Tibial nerve (tissue), 4 donors: ENCODE measurements at regions not wholly inside any gene's neighbourhood (a gene's known extent, or its start where the extent isn't known, plus 50 kb on each side); places are given as distances from the start of the nearest gene placed in this dataset.

Source experiments
- DNase-seq, 2 donors: peaks; one replicate each; pipeline ENCODE4 v3.0.0-alpha.2; 2019; ENCODE audit warnings: low spot score in 2 of 2
- H3K27ac ChIP-seq, 4 donors: fragments of 200-600 bp; sonication (generic) in 3 of 4; one replicate each; pipeline ENCODE4 v1.5.1; 2017 to 2019; ENCODE audit warnings: mild to moderate bottlenecking in 1 of 4
- H3K27me3 ChIP-seq, 2 donors: fragments of 200-600 bp; sonication (generic) in 1 of 2; one replicate each; pipeline versions ENCODE4 v1.5.1 to v1.6.0; 2017 to 2019
- H3K36me3 ChIP-seq, 3 donors: fragments of 200-600 bp; sonication (generic); one replicate each; pipeline ENCODE4 v1.5.1; 2018 to 2019
- H3K4me1 ChIP-seq, 4 donors: fragments of 200-600 bp; sonication (generic) in 3 of 4; one replicate each; pipeline ENCODE4 v1.5.1; 2017 to 2019
- H3K4me3 ChIP-seq, 4 donors: fragments of 200-600 bp; sonication (generic) in 3 of 4; one replicate each; pipeline ENCODE4 v1.5.1; 2017 to 2019; ENCODE audit warnings: mild to moderate bottlenecking in 1 of 4, moderate library complexity in 1 of 4
- H3K9me3 ChIP-seq, 4 donors: fragments of 200-600 bp; sonication (generic) in 3 of 4; one replicate each; pipeline ENCODE4 v1.5.1; 2017 to 2019
- EP300 ChIP-seq, 2 donors: sonication (generic); formaldehyde crosslinking; IDR thresholded peaks; one replicate each; pipeline ENCODE4 v1.6.1; 2017; ENCODE audit warnings: antibody characterized with exemption in 2 of 2, mild to moderate bottlenecking in 1 of 2
- POLR2A ChIP-seq, 2 donors: fragments of 450-650 bp; IDR thresholded peaks; one replicate each; pipeline ENCODE4 v1.6.1; 2017; ENCODE audit warnings: antibody characterized with exemption in 2 of 2, mild to moderate bottlenecking in 2 of 2, moderate library complexity in 2 of 2
- WGBS, 2 donors: methylation state at CpG; one replicate each; pipeline ENCODE4 v1.1.5; 2018; 5-methylcytosine and 5-hydroxymethylcytosine counted together
- TF ChIP-seq, protein P1 (sequence below), 5 experiments: fragments of 200-600 bp in 3 of 5; fragments of 450-650 bp in 2 of 5; sonication (generic) in 3 of 5; IDR thresholded peaks; one replicate each; pipeline ENCODE4 v1.5.1; 2016 to 2019; ENCODE audit warnings: antibody characterized with exemption in 5 of 5, mild to moderate bottlenecking in 3 of 5, moderate library complexity in 2 of 5

DNA sequence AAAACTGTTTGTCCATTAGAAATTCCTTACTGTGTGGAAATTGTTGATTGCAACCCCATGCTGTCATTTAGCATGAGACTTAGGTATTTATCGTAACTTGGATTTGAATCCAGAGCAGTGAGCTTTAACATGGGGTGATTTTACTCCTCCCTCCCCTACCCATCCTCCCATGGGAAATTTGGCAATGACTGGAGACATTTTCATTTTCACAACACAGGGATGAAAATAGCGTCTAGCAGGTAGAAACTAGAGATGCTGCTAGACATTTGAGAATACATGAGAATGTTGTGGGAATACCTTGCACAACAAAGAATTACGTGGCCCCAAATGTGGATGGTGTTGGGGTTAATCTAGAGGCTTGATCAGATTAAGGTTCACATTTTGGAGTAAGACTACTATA, 191.3 kb upstream of the MPDZ start:
- 79 to 94% methylated on average over 3 of the region's 3 CpGs for WGBS, 2 donors
- no peak overlapping the region for H3K4me3 ChIP-seq
- peaks cover 0 to 17% (median 0%) of the 10 kb centered on the region in 4 donors for H3K9me3 ChIP-seq
- no peak overlapping the region for H3K27ac ChIP-seq
- H3K36me3 ChIP-seq: no peaks in the 10 kb centered on the region
- TF ChIP-seq EP300 (IDR thresholded peaks at IDR 0.05) (no peak), POLR2A (IDR thresholded peaks at IDR 0.05) (no peak)
- TF ChIP-seq, protein P1, sequence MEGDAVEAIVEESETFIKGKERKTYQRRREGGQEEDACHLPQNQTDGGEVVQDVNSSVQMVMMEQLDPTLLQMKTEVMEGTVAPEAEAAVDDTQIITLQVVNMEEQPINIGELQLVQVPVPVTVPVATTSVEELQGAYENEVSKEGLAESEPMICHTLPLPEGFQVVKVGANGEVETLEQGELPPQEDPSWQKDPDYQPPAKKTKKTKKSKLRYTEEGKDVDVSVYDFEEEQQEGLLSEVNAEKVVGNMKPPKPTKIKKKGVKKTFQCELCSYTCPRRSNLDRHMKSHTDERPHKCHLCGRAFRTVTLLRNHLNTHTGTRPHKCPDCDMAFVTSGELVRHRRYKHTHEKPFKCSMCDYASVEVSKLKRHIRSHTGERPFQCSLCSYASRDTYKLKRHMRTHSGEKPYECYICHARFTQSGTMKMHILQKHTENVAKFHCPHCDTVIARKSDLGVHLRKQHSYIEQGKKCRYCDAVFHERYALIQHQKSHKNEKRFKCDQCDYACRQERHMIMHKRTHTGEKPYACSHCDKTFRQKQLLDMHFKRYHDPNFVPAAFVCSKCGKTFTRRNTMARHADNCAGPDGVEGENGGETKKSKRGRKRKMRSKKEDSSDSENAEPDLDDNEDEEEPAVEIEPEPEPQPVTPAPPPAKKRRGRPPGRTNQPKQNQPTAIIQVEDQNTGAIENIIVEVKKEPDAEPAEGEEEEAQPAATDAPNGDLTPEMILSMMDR (IDR thresholded peaks at IDR 0.05): no peak
- no peak for DNase-seq
- no peaks in the 10 kb centered on the region for H3K27me3 ChIP-seq
- no peaks in the 10 kb centered on the region for H3K4me1 ChIP-seq

DNA sequence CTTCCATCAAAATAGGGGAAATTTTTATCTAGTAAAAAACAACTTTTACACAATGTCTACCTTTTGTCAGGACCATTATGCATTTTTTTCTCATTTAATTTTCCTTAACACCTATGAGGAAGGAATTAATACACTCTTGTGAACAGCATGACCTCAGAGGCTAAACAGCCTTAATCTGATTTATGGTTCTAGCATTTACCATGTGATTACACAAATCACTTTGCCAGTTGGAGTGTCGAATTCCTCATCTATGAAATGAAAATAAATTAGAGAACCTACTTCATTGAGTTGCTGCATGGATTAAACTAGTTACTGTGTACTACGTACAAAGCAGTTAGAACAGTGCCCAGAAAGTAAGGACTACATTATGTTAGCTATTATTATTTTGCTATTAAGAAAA, 187.7 kb upstream of the MPDZ start:
- 58 to 70% methylated on average over 2 of the region's 2 CpGs for WGBS, 2 donors
- Histone ChIP-seq H3K4me3 (no peak overlapping the region), H3K4me1 (no peaks in the 10 kb centered on the region), H3K27ac (no peak overlapping the region), H3K36me3 (no peaks in the 10 kb centered on the region), H3K27me3 (no peaks in the 10 kb centered on the region), H3K9me3 (no peaks in the 10 kb centered on the region)
- TF ChIP-seq EP300 (IDR thresholded peaks at IDR 0.05) (no peak), POLR2A (IDR thresholded peaks at IDR 0.05) (no peak)
- TF ChIP-seq, protein P1 (IDR thresholded peaks at IDR 0.05): no peak
- no peak for DNase-seq

DNA sequence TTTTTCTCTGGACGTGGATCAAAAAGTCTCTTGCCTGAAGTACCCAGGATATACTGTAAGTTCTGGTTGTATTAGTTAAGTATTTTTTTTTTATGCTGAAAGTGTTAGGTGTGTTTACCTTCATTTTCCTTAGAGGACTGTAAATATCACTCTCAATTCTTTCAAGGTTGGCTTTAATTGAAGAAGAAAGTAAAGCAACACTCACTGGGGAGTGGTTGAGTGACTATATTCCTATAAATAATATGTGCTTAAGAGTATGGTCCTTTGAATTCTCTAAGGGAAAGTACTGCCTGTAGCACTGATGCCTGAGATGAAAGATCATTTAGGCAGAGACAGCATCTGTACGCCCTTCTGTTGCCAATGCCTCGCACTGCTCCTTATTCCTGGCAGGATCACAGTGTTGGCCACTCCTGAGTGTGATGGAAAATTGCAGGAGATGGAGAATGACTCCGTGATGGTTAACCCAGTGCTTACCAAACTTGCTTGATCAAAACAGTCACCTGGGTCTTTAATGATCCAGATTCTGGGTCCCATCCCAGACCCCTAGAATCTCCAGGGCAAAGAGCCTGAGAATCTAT, 182.0 kb upstream of the MPDZ start:
- no peak overlapping the region for H3K4me3 ChIP-seq
- H3K9me3 ChIP-seq: no peaks in the 10 kb centered on the region
- H3K27me3 ChIP-seq: no peaks in the 10 kb centered on the region
- 58 to 77% methylated on average over 4 of the region's 4 CpGs for WGBS, 2 donors
- no peaks in the 10 kb centered on the region for H3K4me1 ChIP-seq
- DNase-seq: no peak
- H3K36me3 ChIP-seq: no peaks in the 10 kb centered on the region
- no peak overlapping the region for H3K27ac ChIP-seq
- TF ChIP-seq, protein P1 (IDR thresholded peaks at IDR 0.05): no peak
- no peak for TF ChIP-seq EP300 (IDR thresholded peaks at IDR 0.05)
- TF ChIP-seq POLR2A (IDR thresholded peaks at IDR 0.05): no peak

DNA sequence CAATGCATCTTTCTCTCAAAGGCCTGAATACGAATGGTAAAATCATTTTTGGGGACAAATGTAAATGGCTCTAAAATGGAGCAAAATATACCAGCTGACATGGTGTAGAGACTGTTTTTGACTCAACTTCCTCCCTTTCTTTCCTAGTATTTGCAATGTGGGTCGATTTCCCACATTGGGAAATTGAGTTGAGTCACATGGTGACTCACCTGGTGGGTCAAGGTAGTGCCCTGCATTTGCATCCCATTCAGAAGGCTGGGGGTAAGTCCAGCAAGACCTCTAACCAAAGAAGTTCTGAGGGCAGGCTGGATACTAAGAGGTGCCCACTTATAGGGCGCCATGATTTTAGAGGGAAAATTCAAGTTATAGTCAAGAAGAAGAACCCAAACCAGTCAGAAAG, 179.6 kb upstream of the MPDZ start:
- Histone ChIP-seq H3K4me3 (no peak overlapping the region), H3K36me3 (no peaks in the 10 kb centered on the region), H3K4me1 (no peaks in the 10 kb centered on the region), H3K9me3 (no peaks in the 10 kb centered on the region), H3K27ac (no peak overlapping the region), H3K27me3 (no peaks in the 10 kb centered on the region)
- 62 to 80% methylated on average over 3 of the region's 3 CpGs for WGBS, 2 donors
- DNase-seq: no peak
- no peak for TF ChIP-seq POLR2A (IDR thresholded peaks at IDR 0.05)
- TF ChIP-seq, protein P1 (IDR thresholded peaks at IDR 0.05): no peak
- no peak for TF ChIP-seq EP300 (IDR thresholded peaks at IDR 0.05)

DNA sequence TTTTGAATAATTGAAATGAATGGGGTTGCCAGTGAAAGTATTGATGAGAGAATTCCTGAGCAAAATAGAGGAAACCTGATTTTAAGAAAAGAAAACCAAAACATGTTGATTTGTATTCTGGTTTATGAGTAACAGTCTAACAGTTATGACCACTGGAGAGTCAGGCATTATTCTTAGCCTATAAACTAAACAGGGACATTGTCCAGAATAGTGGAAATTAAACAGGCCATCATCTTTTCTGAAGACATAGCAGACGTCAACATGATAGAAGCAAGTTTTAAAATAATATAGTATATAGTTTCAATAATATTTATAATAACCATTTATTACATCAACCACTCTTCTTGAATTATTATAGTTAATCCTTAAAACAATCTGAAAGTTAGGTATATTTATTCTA, 178.3 kb upstream of the MPDZ start:
- no peaks in the 10 kb centered on the region for H3K27me3 ChIP-seq
- no peak for DNase-seq
- H3K27ac ChIP-seq: no peak overlapping the region
- no peaks in the 10 kb centered on the region for H3K9me3 ChIP-seq
- H3K4me1 ChIP-seq: no peaks in the 10 kb centered on the region
- no peaks in the 10 kb centered on the region for H3K36me3 ChIP-seq
- no peak overlapping the region for H3K4me3 ChIP-seq
- TF ChIP-seq, protein P1 (IDR thresholded peaks at IDR 0.05): no peak
- TF ChIP-seq EP300 (IDR thresholded peaks at IDR 0.05) (no peak), POLR2A (IDR thresholded peaks at IDR 0.05) (no peak)
- WGBS, 2 donors: 91% methylated on average over 1 of the region's 1 CpG
